ENCODE measurements at regions not wholly inside any gene's neighbourhood (a gene's known extent, or its start where the extent isn't known, plus 50 kb on each side); places are given as distances from the start of the nearest gene placed in this dataset.

- Mint-ChIP-seq H3K4me3 (ENCODE audit: low read depth, unreplicated experiment) (no peak overlapping the region), H3K4me1 (ENCODE audit: low read depth, unreplicated experiment) (no peaks in the 10 kb centered on the region), H3K9me3 (ENCODE audit: low read depth, unreplicated experiment) (no peaks in the 10 kb centered on the region), H3K27me3 (ENCODE audit: unreplicated experiment) (no peaks in the 10 kb centered on the region), H3K27ac (ENCODE audit: unreplicated experiment) (no peak overlapping the region), H3K36me3 (ENCODE audit: insufficient read depth, unreplicated experiment) (no peaks in the 10 kb centered on the region)
- intact Hi-C loops (cut with micrococcal nuclease; ENCODE audit: unreplicated experiment), result no loop called here
- no peak for DNase-seq
- no peak for TF ChIP-seq CTCF (IDR thresholded peaks at IDR 0.05; ENCODE audit: unreplicated experiment)
- no TSS peak for BruUV-seq (replicated peaks)
- CTCF ChIA-PET, result no interaction called here
These were observed 421.7 kb downstream of the C6orf118 start for GRCh38 chr6:164887660-164888059.

- Mint-ChIP-seq H3K27me3 (ENCODE audit: unreplicated experiment) (no peaks in the 10 kb centered on the region), H3K27ac (ENCODE audit: unreplicated experiment) (no peak overlapping the region), H3K9me3 (ENCODE audit: low read depth, unreplicated experiment) (peaks cover 7% of the 10 kb centered on the region), H3K4me1 (ENCODE audit: low read depth, unreplicated experiment) (no peaks in the 10 kb centered on the region), H3K36me3 (ENCODE audit: insufficient read depth, unreplicated experiment) (no peaks in the 10 kb centered on the region), H3K4me3 (ENCODE audit: low read depth, unreplicated experiment) (no peak overlapping the region)
- no peak for TF ChIP-seq CTCF (IDR thresholded peaks at IDR 0.05; ENCODE audit: unreplicated experiment)
- DNase-seq, result no peak
- intact Hi-C loops (cut with micrococcal nuclease; ENCODE audit: unreplicated experiment), result no loop called here
- CTCF ChIA-PET, result no interaction called here
- no TSS peak for BruUV-seq (replicated peaks)
These were observed 427.2 kb downstream of the C6orf118 start for GRCh38 chr6:164882236-164882635.

GRCh38 chr6:164871783-164872182 lies 437.6 kb downstream of the C6orf118 start:
- H3K36me3 Mint-ChIP-seq (ENCODE audit: insufficient read depth, unreplicated experiment), result no peaks in the 10 kb centered on the region
- no peaks in the 10 kb centered on the region for H3K27me3 Mint-ChIP-seq (ENCODE audit: unreplicated experiment)
- intact Hi-C loops (cut with micrococcal nuclease; ENCODE audit: unreplicated experiment), result no loop called here
- H3K9me3 Mint-ChIP-seq (ENCODE audit: low read depth, unreplicated experiment), result peaks cover 8% of the 10 kb centered on the region
- no peak overlapping the region for H3K27ac Mint-ChIP-seq (ENCODE audit: unreplicated experiment)
- TF ChIP-seq CTCF (IDR thresholded peaks at IDR 0.05; ENCODE audit: unreplicated experiment), result no peak
- H3K4me3 Mint-ChIP-seq (ENCODE audit: low read depth, unreplicated experiment), result no peak overlapping the region
- no peak for DNase-seq
- H3K4me1 Mint-ChIP-seq (ENCODE audit: low read depth, unreplicated experiment), result no peaks in the 10 kb centered on the region
- CTCF ChIA-PET, result no interaction called here
- no TSS peak for BruUV-seq (replicated peaks)

GRCh38 chr6:164870164-164870563 lies 439.2 kb downstream of the C6orf118 start:
- H3K27ac Mint-ChIP-seq (ENCODE audit: unreplicated experiment), result no peak overlapping the region
- H3K9me3 Mint-ChIP-seq (ENCODE audit: low read depth, unreplicated experiment), result peaks cover 8% of the 10 kb centered on the region
- CTCF ChIA-PET, result no interaction called here
- DNase-seq, result no peak
- H3K4me1 Mint-ChIP-seq (ENCODE audit: low read depth, unreplicated experiment), result no peaks in the 10 kb centered on the region
- no peak for TF ChIP-seq CTCF (IDR thresholded peaks at IDR 0.05; ENCODE audit: unreplicated experiment)
- no TSS peak for BruUV-seq (replicated peaks)
- H3K27me3 Mint-ChIP-seq (ENCODE audit: unreplicated experiment), result no peaks in the 10 kb centered on the region
- no peak overlapping the region for H3K4me3 Mint-ChIP-seq (ENCODE audit: low read depth, unreplicated experiment)
- intact Hi-C loops (cut with micrococcal nuclease; ENCODE audit: unreplicated experiment), result no loop called here
- H3K36me3 Mint-ChIP-seq (ENCODE audit: insufficient read depth, unreplicated experiment), result no peaks in the 10 kb centered on the region

- no peak for DNase-seq
- Mint-ChIP-seq H3K27me3 (ENCODE audit: unreplicated experiment) (no peaks in the 10 kb centered on the region), H3K9me3 (ENCODE audit: low read depth, unreplicated experiment) (peaks cover 1% of the 10 kb centered on the region), H3K4me3 (ENCODE audit: low read depth, unreplicated experiment) (no peak overlapping the region), H3K4me1 (ENCODE audit: low read depth, unreplicated experiment) (no peaks in the 10 kb centered on the region), H3K36me3 (ENCODE audit: insufficient read depth, unreplicated experiment) (peaks cover 6% of the 10 kb centered on the region), H3K27ac (ENCODE audit: unreplicated experiment) (no peak overlapping the region)
- no peak for TF ChIP-seq CTCF (IDR thresholded peaks at IDR 0.05; ENCODE audit: unreplicated experiment)
- CTCF ChIA-PET, result no interaction called here
- intact Hi-C loops (cut with micrococcal nuclease; ENCODE audit: unreplicated experiment), result no loop called here
- BruUV-seq (replicated peaks), result no TSS peak
These were observed 447.4 kb downstream of the C6orf118 start for GRCh38 chr6:164861967-164862366.
